NCI-H128 (cell line): ENCODE measurements at regions not wholly inside any gene's neighbourhood (a gene's known extent, or its start where the extent isn't known, plus 50 kb on each side); places are given as distances from the start of the nearest gene placed in this dataset.
"Not testable (repeated sequence)": the region's sequence is repeated elsewhere in the genome, so short reads cannot be mapped to it uniquely, and the experiment has no call there.

Experiments
- DNase-seq: peaks from one replicate; lab custom pipeline; 2025; ENCODE audit not compliant: unreplicated experiment; lab: John Stamatoyannopoulos, UW

- DNase-seq: no peak
These were observed 82.8 kb downstream of the BTG1 start for GRCh38 chr12:92062539-92063493.

GRCh38 chr12:92061061-92061460 lies 84.6 kb downstream of the BTG1 start:
- no peak for DNase-seq

GRCh38 chr12:92059960-92060359 lies 85.7 kb downstream of the BTG1 start:
- no peak for DNase-seq

GRCh38 chr12:92058664-92059063 lies 87.0 kb downstream of the BTG1 start:
- DNase-seq: no peak

- not testable (repeated sequence) for DNase-seq
These were observed 88.9 kb downstream of the BTG1 start for GRCh38 chr12:92056756-92057155.

GRCh38 chr12:92056290-92056689 lies 89.4 kb downstream of the BTG1 start:
- no peak for DNase-seq

- no peak for DNase-seq
These were observed 89.8 kb downstream of the BTG1 start for GRCh38 chr12:92055877-92056276.

GRCh38 chr12:92051441-92051840 lies 94.2 kb downstream of the BTG1 start:
- no peak for DNase-seq

GRCh38 chr12:92049403-92049802 lies 96.2 kb downstream of the BTG1 start:
- DNase-seq: no peak

- no peak for DNase-seq
These were observed 98.2 kb downstream of the BTG1 start for GRCh38 chr12:92047393-92047826.

- no peak for DNase-seq
These were observed 98.9 kb downstream of the BTG1 start for GRCh38 chr12:92046557-92047392.

- no peak for DNase-seq
These were observed 99.8 kb downstream of the BTG1 start for GRCh38 chr12:92045852-92046251.

GRCh38 chr12:92044435-92044834 lies 101.2 kb downstream of the BTG1 start:
- no peak for DNase-seq

- DNase-seq: no peak
These were observed 102.7 kb downstream of the BTG1 start for GRCh38 chr12:92042791-92043531.

- DNase-seq: no peak
These were observed 103.9 kb downstream of the BTG1 start for GRCh38 chr12:92041742-92042141.

GRCh38 chr12:92039046-92039445 lies 106.6 kb downstream of the BTG1 start:
- no peak for DNase-seq

GRCh38 chr12:92038476-92038875 lies 107.2 kb downstream of the BTG1 start:
- DNase-seq: no peak

GRCh38 chr12:92036771-92037453 lies 108.7 kb downstream of the BTG1 start:
- no peak for DNase-seq

- DNase-seq: no peak
These were observed 109.5 kb downstream of the BTG1 start for GRCh38 chr12:92036061-92036620.

- DNase-seq: no peak
These were observed 110.2 kb downstream of the BTG1 start for GRCh38 chr12:92035477-92035876.
